GM19351 (cell line): ENCODE measurements at regions not wholly inside any gene's neighbourhood (a gene's known extent, or its start where the extent isn't known, plus 50 kb on each side); places are given as distances from the start of the nearest gene placed in this dataset.
"Not testable (repeated sequence)": the region's sequence is repeated elsewhere in the genome, so short reads cannot be mapped to it uniquely, and the experiment has no call there.

Source experiments
- ATAC-seq: cut with Tn5 transposase; IDR thresholded peaks from one replicate; pipeline ENCODE4 v1.9.1; 2021; ENCODE audit warnings: mild to moderate bottlenecking, moderate library complexity; ENCODE audit not compliant: unreplicated experiment

DNA sequence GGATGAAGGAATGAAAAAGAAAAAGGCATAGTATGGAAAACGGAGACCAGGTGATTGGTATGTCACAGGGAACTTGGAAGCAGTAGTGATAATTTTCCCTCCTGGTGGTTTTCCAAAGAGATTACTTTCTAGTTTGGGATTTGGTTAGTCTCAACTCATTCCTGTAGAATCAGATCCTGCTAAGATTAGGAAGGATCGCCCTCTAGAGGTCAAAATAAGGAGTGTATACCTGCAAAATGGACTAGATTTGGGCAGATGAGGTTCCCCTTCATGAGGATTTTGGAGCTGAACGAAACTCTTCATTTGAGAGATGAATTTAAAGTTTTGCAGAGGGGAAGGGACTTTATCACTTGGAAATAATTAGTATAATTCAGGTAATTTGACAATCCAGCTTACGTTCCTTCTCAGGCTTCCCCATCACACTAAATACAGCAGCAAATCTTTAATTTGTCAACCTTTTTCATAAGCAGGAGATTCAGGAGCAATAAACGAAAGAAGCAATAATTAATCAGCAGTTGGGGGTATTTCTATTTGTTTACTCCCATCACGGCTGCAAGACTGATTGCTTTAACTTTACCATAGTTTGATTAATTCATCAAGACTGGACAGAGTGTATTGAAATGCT, 65.2 kb downstream of the CCDC195 start:
- peak; percentile 67 for ATAC-seq

DNA sequence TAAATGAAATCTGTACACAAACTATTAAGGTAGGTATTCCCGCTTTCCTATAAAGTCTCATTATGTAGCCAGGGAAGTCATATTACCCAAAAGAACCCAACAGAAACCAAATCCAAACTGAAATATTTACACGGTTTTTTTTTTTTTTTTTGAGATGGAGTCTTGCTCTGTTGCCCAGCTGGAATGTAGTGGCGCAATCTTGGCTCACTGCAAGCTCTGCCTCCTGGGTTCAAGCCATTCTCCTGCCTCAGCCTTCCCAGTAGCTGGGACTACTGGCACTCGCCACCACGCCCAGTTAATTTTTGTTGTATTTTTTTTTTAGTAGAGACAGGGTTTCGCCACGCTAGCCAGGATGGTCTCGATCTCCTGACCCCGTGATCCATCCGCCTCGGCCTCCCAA, 62.5 kb upstream of the CUL3 start:
- not testable (repeated sequence) for ATAC-seq

DNA sequence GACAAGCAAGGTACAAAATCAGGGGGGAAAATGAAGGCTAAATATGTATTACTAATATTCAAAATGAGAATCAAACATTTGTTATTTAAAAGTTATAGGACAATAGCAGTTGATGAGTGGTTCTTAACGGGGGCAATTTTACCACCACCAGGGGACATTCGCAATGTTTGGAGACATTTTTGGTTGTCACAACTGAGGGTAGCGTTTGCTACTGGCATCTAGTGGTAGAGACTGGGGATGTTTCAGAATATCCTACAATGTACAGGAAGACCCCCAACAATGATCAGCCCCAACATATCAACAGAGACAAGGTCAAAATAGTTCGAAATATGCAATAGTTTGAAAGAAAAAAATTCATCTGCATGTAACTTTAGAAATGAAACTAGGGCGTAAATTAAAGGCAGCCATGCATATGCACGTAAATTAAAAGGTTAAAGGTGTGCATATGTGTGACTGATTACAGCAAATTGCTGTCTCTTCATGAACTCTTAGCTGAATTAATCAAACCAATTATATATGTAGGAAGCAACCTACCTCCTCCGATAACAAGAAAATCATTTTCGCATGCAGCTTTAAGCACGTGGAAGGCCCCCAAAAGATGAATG, 61.2 kb upstream of the CUL3 start:
- ATAC-seq = peak; percentile 69

DNA sequence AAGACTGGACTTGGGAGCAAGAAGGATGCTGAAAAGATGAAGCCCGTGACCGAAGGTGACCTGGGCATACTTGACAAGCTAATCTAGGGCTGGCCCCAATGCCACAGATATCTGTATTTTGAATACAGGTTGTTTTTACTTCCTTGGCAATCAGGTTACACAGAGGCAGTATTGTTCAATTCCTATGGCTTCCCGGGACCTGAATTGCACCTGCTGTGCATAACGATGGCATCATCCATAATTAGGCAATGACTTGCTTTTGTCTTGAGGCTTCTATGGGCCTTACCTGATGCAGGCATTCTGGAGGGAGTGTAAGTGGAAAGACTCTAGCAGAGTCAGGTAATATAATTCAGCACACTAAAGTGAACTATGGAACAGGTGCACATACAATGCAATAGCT, 60.6 kb upstream of the CUL3 start:
- ATAC-seq = no peak

DNA sequence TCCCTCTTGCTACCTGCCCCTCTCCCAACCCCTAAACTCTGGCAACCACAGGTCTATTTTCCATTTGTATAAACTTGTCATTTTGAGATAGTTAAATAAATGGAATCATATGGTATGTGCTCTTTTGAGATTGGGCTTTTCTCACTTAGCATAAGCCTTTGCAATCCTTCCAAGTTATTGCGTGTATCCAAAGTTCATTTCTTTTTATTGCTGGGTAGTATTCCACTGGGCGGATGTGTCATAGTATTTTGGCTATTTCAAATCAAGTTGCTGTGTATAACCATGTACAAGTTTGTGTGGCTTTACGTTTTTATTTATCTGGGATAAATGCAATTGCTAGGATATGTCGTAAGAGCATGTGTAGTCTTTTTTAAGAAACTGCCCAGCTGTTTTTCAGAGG, 55.5 kb upstream of the CUL3 start:
- no peak for ATAC-seq

DNA sequence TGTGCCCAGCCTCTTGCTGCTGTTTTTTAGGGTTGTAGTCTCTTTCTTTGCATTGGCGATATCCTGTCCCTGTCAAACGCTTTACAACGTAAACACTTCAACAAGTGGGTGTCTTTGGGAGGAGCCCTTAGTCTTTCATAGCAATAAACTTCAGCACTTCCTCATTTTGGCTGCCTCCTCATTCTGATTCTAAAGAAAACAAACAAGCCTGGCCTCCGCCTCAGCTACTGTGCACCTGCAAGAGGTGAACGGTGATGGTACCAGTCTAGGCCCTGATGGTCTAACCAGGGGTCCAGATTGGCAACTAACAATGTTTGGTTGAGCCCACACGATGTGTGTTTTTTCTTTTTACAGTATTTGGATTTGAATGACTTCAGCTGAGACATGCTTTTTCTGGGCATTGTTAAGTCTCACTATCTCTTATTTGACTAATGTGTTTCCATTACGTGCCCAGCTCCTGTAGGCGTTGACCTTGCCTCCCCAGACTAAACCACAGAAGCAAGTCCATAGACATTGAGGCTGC, 53.2 kb upstream of the CUL3 start:
- peak; percentile 97 for ATAC-seq
